C4-2B (cell line): ENCODE measurements at regions not wholly inside any gene's neighbourhood (a gene's known extent, or its start where the extent isn't known, plus 50 kb on each side); places are given as distances from the start of the nearest gene placed in this dataset.

Experiments
- ZFX ChIP-seq: fragments of 450-650 bp; IDR thresholded peaks from 2 replicates; pipeline ENCODE4 v1.6.1; 2017
- TF ChIP-seq, protein P1 (sequence below): fragments of 450-650 bp; conservative IDR thresholded peaks from 2 replicates; pipeline ENCODE4 v1.5.1; 2017; ENCODE audit warnings: mild to moderate bottlenecking

GRCh38 chr6:21801446-21802174 is 208.1 kb downstream of the SOX4 start:
- TF ChIP-seq, protein P1, sequence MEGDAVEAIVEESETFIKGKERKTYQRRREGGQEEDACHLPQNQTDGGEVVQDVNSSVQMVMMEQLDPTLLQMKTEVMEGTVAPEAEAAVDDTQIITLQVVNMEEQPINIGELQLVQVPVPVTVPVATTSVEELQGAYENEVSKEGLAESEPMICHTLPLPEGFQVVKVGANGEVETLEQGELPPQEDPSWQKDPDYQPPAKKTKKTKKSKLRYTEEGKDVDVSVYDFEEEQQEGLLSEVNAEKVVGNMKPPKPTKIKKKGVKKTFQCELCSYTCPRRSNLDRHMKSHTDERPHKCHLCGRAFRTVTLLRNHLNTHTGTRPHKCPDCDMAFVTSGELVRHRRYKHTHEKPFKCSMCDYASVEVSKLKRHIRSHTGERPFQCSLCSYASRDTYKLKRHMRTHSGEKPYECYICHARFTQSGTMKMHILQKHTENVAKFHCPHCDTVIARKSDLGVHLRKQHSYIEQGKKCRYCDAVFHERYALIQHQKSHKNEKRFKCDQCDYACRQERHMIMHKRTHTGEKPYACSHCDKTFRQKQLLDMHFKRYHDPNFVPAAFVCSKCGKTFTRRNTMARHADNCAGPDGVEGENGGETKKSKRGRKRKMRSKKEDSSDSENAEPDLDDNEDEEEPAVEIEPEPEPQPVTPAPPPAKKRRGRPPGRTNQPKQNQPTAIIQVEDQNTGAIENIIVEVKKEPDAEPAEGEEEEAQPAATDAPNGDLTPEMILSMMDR, result no peak
- TF ChIP-seq ZFX, result no peak
